ENCODE measurements at regions not wholly inside any gene's neighbourhood (a gene's known extent, or its start where the extent isn't known, plus 50 kb on each side); places are given as distances from the start of the nearest gene placed in this dataset.
"Not testable (repeated sequence)": the region's sequence is repeated elsewhere in the genome, so short reads cannot be mapped to it uniquely, and the experiment has no call there.

DNA sequence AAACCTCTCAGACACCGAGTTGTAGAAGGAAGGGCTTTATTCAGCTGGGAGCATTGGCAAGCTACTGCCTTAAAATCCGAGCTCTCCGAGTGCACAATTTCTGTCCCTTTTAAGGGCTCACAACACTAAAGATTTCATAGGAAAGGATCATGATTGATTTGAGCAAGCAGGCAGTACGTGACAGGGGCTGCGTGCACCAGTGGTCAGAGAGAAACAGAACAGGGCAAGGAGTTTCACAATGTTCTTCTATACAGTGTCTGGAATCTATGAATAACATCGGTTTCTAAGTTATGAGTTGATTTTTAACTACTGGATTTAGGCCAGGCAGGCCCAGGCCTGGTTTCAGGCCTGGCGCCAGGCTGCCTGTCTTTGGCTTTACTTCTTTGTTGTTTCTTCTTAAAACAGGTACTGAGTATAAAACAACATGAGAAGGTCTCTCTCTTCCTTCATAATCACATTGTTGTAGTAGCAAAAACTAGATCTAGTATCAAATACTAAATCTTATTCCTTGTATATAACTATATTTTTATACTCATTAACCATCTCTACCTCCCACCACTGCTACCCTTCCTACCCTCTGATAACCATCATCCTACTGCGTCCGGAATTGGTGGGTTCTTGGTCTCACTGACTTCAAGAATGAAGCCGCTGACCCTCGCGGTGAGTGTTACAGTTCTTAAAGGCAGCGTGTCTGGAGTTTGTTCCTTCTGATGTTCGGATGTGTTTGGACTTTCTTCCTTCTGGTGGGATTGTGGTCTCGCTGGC lies 1212.5 kb downstream of the OTOL1 start:
- not testable (repeated sequence) for H3K27me3 ChIP-seq (ENCODE audit: control insufficient read depth in 3 of 3, insufficient read depth in 3 of 3, low read length in 3 of 3); H3K4me3 ChIP-seq (ENCODE audit: low read length in 3 of 3); H3K9ac ChIP-seq (ENCODE audit: low read depth in 1 of 3, low read length in 3 of 3); H3K27ac ChIP-seq (ENCODE audit: low read depth, low read length); H3K36me3 ChIP-seq (ENCODE audit: control insufficient read depth in 3 of 3, insufficient read depth in 3 of 3, low read length in 3 of 3); H3K9me3 ChIP-seq (ENCODE audit: control insufficient read depth in 3 of 3, low read length in 3 of 3); H3K4me1 ChIP-seq (ENCODE audit: control insufficient read depth in 3 of 3, insufficient read depth in 3 of 3, low read length in 3 of 3)

DNA sequence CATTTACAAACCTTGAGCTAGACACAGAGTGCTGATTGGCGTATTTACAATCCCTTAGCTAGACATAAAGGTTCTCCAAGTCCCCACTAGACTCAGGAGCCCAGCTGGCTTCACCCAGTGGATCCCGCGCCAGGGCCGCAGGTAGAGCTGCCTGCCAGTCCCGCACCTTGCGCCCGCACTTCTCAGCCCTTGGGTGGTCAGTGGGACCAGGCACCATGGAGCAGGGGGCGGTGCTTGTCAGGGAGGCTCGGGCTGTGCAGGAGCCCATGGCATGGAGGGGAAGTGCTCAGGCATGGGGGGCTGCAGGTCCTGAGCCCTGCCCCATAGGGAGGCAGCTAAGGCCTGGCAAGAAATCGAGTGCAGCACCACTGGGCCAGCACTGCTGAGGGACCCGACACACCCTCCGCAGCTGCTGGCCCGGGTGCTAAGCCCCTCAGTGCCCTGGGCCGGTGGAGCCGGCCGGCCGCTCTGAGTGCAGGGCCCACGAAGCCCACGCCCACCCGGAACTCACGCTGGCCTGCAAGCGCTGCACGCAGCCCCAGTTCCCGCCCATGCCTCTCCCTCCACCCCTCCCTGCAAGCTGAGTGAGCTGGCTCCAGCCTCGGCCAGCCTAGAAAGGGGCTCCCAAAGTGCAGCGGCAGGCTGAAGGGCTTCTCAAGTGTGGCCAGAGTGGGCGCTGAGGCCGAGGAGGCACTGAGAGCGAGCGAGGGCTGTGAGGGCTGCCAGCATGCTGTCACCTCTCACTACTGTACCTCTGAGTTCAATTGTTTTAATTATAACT lies 1213.9 kb downstream of the OTOL1 start:
- no peak overlapping the region for H3K9ac ChIP-seq (ENCODE audit: low read depth in 1 of 3, low read length in 3 of 3)

DNA sequence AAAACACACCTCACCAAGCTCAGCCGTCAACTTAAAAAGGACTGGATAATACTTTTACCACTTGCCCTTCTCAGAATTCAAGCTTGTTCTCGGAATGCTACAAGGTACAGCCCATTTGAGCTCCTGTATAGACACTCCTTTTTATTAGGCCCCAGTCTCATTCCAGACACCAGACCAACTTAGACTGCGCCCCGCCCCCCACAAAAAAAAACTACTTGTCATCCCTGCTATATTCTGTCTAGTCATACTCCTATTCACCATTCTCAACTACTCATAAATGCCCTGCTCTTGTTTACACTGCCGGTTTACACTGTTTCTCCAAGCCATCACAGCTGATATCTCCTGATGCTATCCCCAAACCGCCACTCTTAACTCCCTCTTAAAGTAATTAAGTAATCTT lies 1220.5 kb downstream of the OTOL1 start:
- not testable (repeated sequence) for H3K4me3 ChIP-seq (ENCODE audit: low read length in 3 of 3); H3K27ac ChIP-seq (ENCODE audit: low read depth, low read length); H3K4me1 ChIP-seq (ENCODE audit: control insufficient read depth in 3 of 3, insufficient read depth in 3 of 3, low read length in 3 of 3); H3K27me3 ChIP-seq (ENCODE audit: control insufficient read depth in 3 of 3, insufficient read depth in 3 of 3, low read length in 3 of 3); H3K9ac ChIP-seq (ENCODE audit: low read depth in 1 of 3, low read length in 3 of 3); H3K9me3 ChIP-seq (ENCODE audit: control insufficient read depth in 3 of 3, low read length in 3 of 3); H3K36me3 ChIP-seq (ENCODE audit: control insufficient read depth in 3 of 3, insufficient read depth in 3 of 3, low read length in 3 of 3)

More for the DNA sequence above, 1213.9 kb downstream of the OTOL1 start:
- Histone ChIP-seq H3K27me3 (ENCODE audit: control insufficient read depth in 3 of 3, insufficient read depth in 3 of 3, low read length in 3 of 3) (no peaks in the 10 kb centered on the region), H3K27ac (ENCODE audit: low read depth, low read length) (no peak overlapping the region), H3K9me3 (ENCODE audit: control insufficient read depth in 3 of 3, low read length in 3 of 3) (no peaks in the 10 kb centered on the region), H3K36me3 (ENCODE audit: control insufficient read depth in 3 of 3, insufficient read depth in 3 of 3, low read length in 3 of 3) (no peaks in the 10 kb centered on the region), H3K4me3 (ENCODE audit: low read length in 3 of 3) (no peak overlapping the region), H3K4me1 (ENCODE audit: control insufficient read depth in 3 of 3, insufficient read depth in 3 of 3, low read length in 3 of 3) (no peaks in the 10 kb centered on the region)

DNA sequence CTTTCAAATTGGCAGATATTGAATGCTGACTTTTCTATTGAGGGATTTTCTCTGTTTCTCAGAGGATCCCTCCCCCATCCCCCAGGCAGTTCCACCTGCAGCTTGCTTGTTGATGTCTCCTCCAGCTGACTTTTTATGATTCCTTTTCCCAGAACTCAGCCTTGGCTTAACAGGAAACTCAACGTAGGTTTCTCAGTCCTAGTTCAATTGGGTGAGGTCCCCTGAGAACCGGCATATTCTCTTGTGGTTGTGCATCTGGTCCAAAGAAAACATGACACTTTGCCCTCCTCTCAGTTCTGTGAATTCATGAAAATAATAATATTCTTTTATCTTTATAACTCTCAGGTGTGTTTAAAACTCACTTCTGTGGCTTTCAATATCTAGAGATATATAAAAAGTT lies 1222.1 kb downstream of the OTOL1 start:
- Histone ChIP-seq H3K9me3 (ENCODE audit: control insufficient read depth in 3 of 3, low read length in 3 of 3) (no peaks in the 10 kb centered on the region), H3K9ac (ENCODE audit: low read depth in 1 of 3, low read length in 3 of 3) (no peak overlapping the region), H3K27me3 (ENCODE audit: control insufficient read depth in 3 of 3, insufficient read depth in 3 of 3, low read length in 3 of 3) (no peaks in the 10 kb centered on the region), H3K4me3 (ENCODE audit: low read length in 3 of 3) (no peak overlapping the region), H3K4me1 (ENCODE audit: control insufficient read depth in 3 of 3, insufficient read depth in 3 of 3, low read length in 3 of 3) (no peaks in the 10 kb centered on the region), H3K27ac (ENCODE audit: low read depth, low read length) (no peak overlapping the region), H3K36me3 (ENCODE audit: control insufficient read depth in 3 of 3, insufficient read depth in 3 of 3, low read length in 3 of 3) (no peaks in the 10 kb centered on the region)

DNA sequence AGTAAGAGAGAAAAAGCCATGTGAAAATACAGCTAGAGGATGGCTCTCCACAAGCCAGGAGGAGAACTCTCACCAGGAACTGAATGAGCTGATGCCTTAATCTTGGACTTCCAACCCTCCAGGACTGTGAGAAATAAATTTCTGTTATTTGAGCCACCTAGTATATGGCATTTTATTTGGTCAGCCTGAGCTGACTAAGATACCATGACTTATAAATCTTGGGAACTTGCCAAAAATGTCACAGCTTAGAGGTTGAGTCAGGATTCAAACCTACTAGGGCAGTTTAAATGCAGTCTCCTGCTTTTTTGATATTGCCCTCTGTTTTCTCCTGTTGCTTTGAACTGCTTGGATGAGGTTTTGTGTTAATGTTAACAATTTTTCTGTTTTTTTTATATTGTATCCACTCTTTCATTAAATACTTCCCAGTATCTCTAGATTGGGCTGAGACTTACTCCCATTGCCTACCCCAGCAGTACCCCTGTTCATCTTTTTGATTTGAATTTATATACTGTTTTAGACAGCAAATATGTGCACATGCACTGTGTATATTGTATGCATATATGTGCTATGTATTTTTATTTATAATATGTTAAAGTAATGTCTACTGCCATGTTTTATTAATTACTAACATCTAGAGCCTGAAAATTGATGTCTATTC lies 1223.2 kb downstream of the OTOL1 start:
- Histone ChIP-seq H3K4me3 (ENCODE audit: low read length in 3 of 3) (no peak overlapping the region), H3K27me3 (ENCODE audit: control insufficient read depth in 3 of 3, insufficient read depth in 3 of 3, low read length in 3 of 3) (no peaks in the 10 kb centered on the region), H3K36me3 (ENCODE audit: control insufficient read depth in 3 of 3, insufficient read depth in 3 of 3, low read length in 3 of 3) (no peaks in the 10 kb centered on the region), H3K9me3 (ENCODE audit: control insufficient read depth in 3 of 3, low read length in 3 of 3) (no peaks in the 10 kb centered on the region), H3K9ac (ENCODE audit: low read depth in 1 of 3, low read length in 3 of 3) (no peak overlapping the region), H3K27ac (ENCODE audit: low read depth, low read length) (no peak overlapping the region), H3K4me1 (ENCODE audit: control insufficient read depth in 3 of 3, insufficient read depth in 3 of 3, low read length in 3 of 3) (no peaks in the 10 kb centered on the region)

DNA sequence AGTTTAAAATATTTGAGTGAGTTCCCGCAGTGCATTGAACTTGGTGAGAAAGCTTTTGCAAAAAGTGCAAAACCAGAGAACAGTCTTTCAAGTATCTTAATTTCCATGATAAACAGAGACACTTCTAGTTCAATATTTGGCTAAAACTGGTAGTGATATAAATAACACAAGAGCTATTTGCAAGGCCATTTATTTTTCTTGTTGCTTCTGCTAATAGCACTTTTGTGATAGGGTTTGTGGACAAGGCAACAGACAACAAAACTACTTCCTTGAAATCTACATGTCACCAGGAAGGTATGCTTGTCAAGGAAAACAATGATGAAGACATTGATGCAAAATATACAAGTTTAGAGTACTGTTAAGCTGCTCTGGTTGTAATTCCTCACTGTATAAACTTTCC lies 1225.1 kb downstream of the OTOL1 start:
- no peak overlapping the region for H3K4me3 ChIP-seq (ENCODE audit: low read length in 3 of 3)
- H3K27ac ChIP-seq (ENCODE audit: low read depth, low read length), result no peak overlapping the region
- no peaks in the 10 kb centered on the region for H3K27me3 ChIP-seq (ENCODE audit: control insufficient read depth in 3 of 3, insufficient read depth in 3 of 3, low read length in 3 of 3)
- no peaks in the 10 kb centered on the region for H3K4me1 ChIP-seq (ENCODE audit: control insufficient read depth in 3 of 3, insufficient read depth in 3 of 3, low read length in 3 of 3)
- no peak overlapping the region for H3K9ac ChIP-seq (ENCODE audit: low read depth in 1 of 3, low read length in 3 of 3)
- no peaks in the 10 kb centered on the region for H3K9me3 ChIP-seq (ENCODE audit: control insufficient read depth in 3 of 3, low read length in 3 of 3)
- H3K36me3 ChIP-seq (ENCODE audit: control insufficient read depth in 3 of 3, insufficient read depth in 3 of 3, low read length in 3 of 3), result no peaks in the 10 kb centered on the region

DNA sequence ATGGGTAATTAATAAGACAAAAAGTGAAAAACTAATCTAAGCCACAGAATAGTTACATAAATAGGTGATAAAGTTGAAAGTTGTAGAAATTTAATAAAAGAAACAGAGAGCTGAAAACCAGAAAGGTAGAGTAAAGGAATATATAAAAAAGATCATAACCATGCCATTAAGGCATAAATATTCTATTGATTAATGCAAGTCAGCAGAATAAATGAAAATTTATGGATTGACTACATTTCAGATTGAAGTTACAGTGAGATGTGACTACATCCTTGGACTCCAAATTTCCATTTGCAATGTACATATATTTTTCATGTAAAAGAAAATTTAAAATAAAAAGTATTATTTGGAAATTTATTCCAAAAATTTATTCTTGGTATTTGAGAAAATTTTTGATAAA lies 1225.7 kb downstream of the OTOL1 start:
- Histone ChIP-seq H3K9me3 (ENCODE audit: control insufficient read depth in 3 of 3, low read length in 3 of 3) (no peaks in the 10 kb centered on the region), H3K4me1 (ENCODE audit: control insufficient read depth in 3 of 3, insufficient read depth in 3 of 3, low read length in 3 of 3) (no peaks in the 10 kb centered on the region), H3K36me3 (ENCODE audit: control insufficient read depth in 3 of 3, insufficient read depth in 3 of 3, low read length in 3 of 3) (no peaks in the 10 kb centered on the region), H3K27ac (ENCODE audit: low read depth, low read length) (no peak overlapping the region), H3K27me3 (ENCODE audit: control insufficient read depth in 3 of 3, insufficient read depth in 3 of 3, low read length in 3 of 3) (no peaks in the 10 kb centered on the region), H3K4me3 (ENCODE audit: low read length in 3 of 3) (no peak overlapping the region), H3K9ac (ENCODE audit: low read depth in 1 of 3, low read length in 3 of 3) (no peak overlapping the region)

DNA sequence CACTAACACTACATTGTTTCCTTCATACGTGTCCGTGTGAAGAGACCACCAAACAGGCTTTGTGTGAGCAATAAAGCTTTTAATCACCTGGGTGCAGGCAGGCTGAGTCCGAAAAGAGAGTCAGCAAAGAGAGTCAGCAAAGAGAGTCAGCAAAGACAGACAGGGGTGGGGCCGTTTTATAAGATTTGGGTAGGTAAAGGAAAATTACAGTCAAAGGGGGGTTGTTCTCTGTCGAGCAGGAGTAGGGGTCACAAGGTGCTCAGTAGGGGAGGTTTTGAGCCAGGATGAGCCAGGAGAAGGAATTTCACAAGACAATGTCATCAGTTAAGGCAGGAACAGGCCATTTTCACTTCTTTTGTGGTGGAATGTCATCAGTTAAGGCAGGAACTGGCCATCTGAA lies 1226.2 kb downstream of the OTOL1 start:
- not testable (repeated sequence) for H3K4me1 ChIP-seq (ENCODE audit: control insufficient read depth in 3 of 3, insufficient read depth in 3 of 3, low read length in 3 of 3); H3K9me3 ChIP-seq (ENCODE audit: control insufficient read depth in 3 of 3, low read length in 3 of 3); H3K36me3 ChIP-seq (ENCODE audit: control insufficient read depth in 3 of 3, insufficient read depth in 3 of 3, low read length in 3 of 3); H3K27ac ChIP-seq (ENCODE audit: low read depth, low read length); H3K27me3 ChIP-seq (ENCODE audit: control insufficient read depth in 3 of 3, insufficient read depth in 3 of 3, low read length in 3 of 3); H3K9ac ChIP-seq (ENCODE audit: low read depth in 1 of 3, low read length in 3 of 3); H3K4me3 ChIP-seq (ENCODE audit: low read length in 3 of 3)

DNA sequence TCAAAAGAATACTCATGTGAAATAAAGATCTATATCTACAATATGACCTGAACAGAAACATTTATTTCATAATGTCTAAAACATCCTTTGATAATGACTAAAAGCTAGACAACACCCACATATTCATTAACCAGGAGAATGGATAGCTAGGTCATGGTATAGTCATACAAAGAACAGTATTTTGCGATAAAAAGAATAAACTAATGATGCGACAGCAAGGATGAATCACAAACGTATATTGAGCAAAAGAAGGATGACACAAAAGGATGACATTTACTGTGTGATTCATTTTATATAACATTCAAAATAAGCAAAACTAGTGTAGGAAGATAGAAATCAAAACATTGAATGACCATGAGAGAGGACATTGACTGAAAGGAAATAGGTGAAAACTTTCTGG lies 1233.1 kb downstream of the OTOL1 start:
- Histone ChIP-seq H3K4me3 (ENCODE audit: low read length in 3 of 3) (no peak overlapping the region), H3K27ac (ENCODE audit: low read depth, low read length) (no peak overlapping the region), H3K9me3 (ENCODE audit: control insufficient read depth in 3 of 3, low read length in 3 of 3) (no peaks in the 10 kb centered on the region), H3K4me1 (ENCODE audit: control insufficient read depth in 3 of 3, insufficient read depth in 3 of 3, low read length in 3 of 3) (no peaks in the 10 kb centered on the region), H3K27me3 (ENCODE audit: control insufficient read depth in 3 of 3, insufficient read depth in 3 of 3, low read length in 3 of 3) (no peaks in the 10 kb centered on the region), H3K36me3 (ENCODE audit: control insufficient read depth in 3 of 3, insufficient read depth in 3 of 3, low read length in 3 of 3) (no peaks in the 10 kb centered on the region), H3K9ac (ENCODE audit: low read depth in 1 of 3, low read length in 3 of 3) (no peak overlapping the region)

DNA sequence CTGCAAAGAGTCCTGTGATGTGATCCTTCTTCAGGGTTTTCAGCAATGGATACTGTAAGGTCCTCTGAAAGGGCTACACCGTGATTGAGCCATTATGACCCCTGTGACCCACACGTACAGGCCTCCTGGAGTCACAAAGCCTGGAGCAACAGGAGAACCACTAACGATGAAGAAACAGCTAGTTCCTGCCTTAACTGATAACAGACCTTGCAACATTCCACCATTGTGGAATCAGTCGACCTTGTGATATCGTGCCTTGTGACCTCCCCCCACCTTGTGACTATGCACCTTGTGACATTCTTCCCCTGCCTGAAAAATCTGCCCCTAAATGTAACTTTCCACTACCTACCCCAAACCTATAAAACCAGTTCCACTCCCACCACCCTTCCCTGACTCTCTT lies 1235.4 kb downstream of the OTOL1 start:
- not testable (repeated sequence) for H3K9ac ChIP-seq (ENCODE audit: low read depth in 1 of 3, low read length in 3 of 3); H3K9me3 ChIP-seq (ENCODE audit: control insufficient read depth in 3 of 3, low read length in 3 of 3); H3K36me3 ChIP-seq (ENCODE audit: control insufficient read depth in 3 of 3, insufficient read depth in 3 of 3, low read length in 3 of 3); H3K27me3 ChIP-seq (ENCODE audit: control insufficient read depth in 3 of 3, insufficient read depth in 3 of 3, low read length in 3 of 3); H3K4me1 ChIP-seq (ENCODE audit: control insufficient read depth in 3 of 3, insufficient read depth in 3 of 3, low read length in 3 of 3); H3K4me3 ChIP-seq (ENCODE audit: low read length in 3 of 3); H3K27ac ChIP-seq (ENCODE audit: low read depth, low read length)

Measured in skeletal muscle tissue (tissue), 3 donors.